GM23338 (cell line): ENCODE measurements at regions not wholly inside any gene's neighbourhood (a gene's known extent, or its start where the extent isn't known, plus 50 kb on each side); places are given as distances from the start of the nearest gene placed in this dataset.

Source experiments
- ATAC-seq: fragments of 200-7000 bp; cut with Tn5 transposase; 3 replicates; pipeline ENCODE4 v1.9.1; 2020
- DNase-seq: peaks from one replicate; pipeline ENCODE4 v3.0.0-alpha.2; 2015; ENCODE audit warnings: low spot score
- H2AFZ ChIP-seq: fragments of 200-600 bp; sonication (generic); 2 replicates; pipeline ENCODE4 v1.8.0; 2016; ENCODE audit warnings: antibody characterized with exemption, mild to moderate bottlenecking, moderate library complexity
- H3F3A ChIP-seq: fragments of 200-600 bp; sonication (generic); replicated peaks from 2 replicates; pipeline ENCODE4 v1.8.0; 2017; ENCODE audit warnings: antibody characterized with exemption, mixed run types, low read depth
- H3K27ac ChIP-seq: fragments of 200-600 bp; sonication (generic); 2 replicates; pipeline ENCODE4 v1.6.1; 2016; ENCODE audit warnings: low read depth
- H3K27me3 ChIP-seq: fragments of 200-600 bp; sonication (generic); 2 replicates; pipeline ENCODE4 v1.8.0; 2016; ENCODE audit warnings: mild to moderate bottlenecking, mixed run types, moderate library complexity; ENCODE audit not compliant: insufficient read depth
- H3K36me3 ChIP-seq: fragments of 200-600 bp; sonication (generic); 2 replicates; pipeline ENCODE4 v1.8.0; 2016; ENCODE audit warnings: mild to moderate bottlenecking; ENCODE audit not compliant: insufficient read depth
- H3K4me1 ChIP-seq: fragments of 200-600 bp; sonication (generic); 2 replicates; pipeline ENCODE4 v1.8.0; 2016; ENCODE audit warnings: mild to moderate bottlenecking, moderate library complexity; ENCODE audit not compliant: insufficient read depth
- H3K4me2 ChIP-seq: fragments of 200-600 bp; sonication (generic); 2 replicates; pipeline ENCODE4 v1.7.1; 2017; ENCODE audit warnings: mixed run types
- H3K4me3 ChIP-seq: fragments of 200-600 bp; sonication (generic); 2 replicates; pipeline ENCODE4 v1.6.1; 2016; ENCODE audit warnings: mixed run types
- H3K79me2 ChIP-seq: fragments of 200-600 bp; sonication (generic); replicated peaks from 2 replicates; pipeline ENCODE4 v1.8.0; 2017; ENCODE audit warnings: mild to moderate bottlenecking; ENCODE audit not compliant: insufficient read depth
- H3K9me2 ChIP-seq: fragments of 200-600 bp; sonication (generic); 2 replicates; pipeline ENCODE4 v1.8.0; 2017; ENCODE audit not compliant: insufficient read depth
- H4K20me1 ChIP-seq: fragments of 200-600 bp; sonication (generic); replicated peaks from 2 replicates; pipeline ENCODE4 v1.8.0; 2017; ENCODE audit warnings: mild to moderate bottlenecking; ENCODE audit not compliant: insufficient read depth
- H3K27ac Mint-ChIP-seq: 2 replicates; pipeline ENCODE4 v1.8.0; 2020; ENCODE audit warnings: inconsistent platforms, mild to moderate bottlenecking, moderate library complexity, mixed read lengths
- H3K27me3 Mint-ChIP-seq: 3 replicates; pipeline ENCODE4 v1.8.0; 2022; ENCODE audit warnings: low read depth, mild to moderate bottlenecking, moderate library complexity, mixed read lengths, inconsistent platforms; ENCODE audit not compliant: insufficient read depth, poor library complexity
- H3K36me3 Mint-ChIP-seq: 3 replicates; pipeline ENCODE4 v1.8.0; 2021; ENCODE audit warnings: low read depth, mild to moderate bottlenecking, inconsistent platforms, moderate library complexity, mixed read lengths
- H3K4me1 Mint-ChIP-seq: 3 replicates; pipeline ENCODE4 v1.8.0; 2020; ENCODE audit warnings: mild to moderate bottlenecking, inconsistent platforms, mixed read lengths
- H3K4me3 Mint-ChIP-seq: 3 replicates; pipeline ENCODE4 v1.8.0; 2021; ENCODE audit warnings: moderate library complexity, mild to moderate bottlenecking, inconsistent platforms, mixed read lengths
- H3K9me3 Mint-ChIP-seq: 3 replicates; pipeline ENCODE4 v1.8.0; 2020; ENCODE audit warnings: moderate library complexity, mild to moderate bottlenecking, inconsistent platforms, mixed read lengths
- CREB1 ChIP-seq: fragments of 250-450 bp; sonication (Bioruptor Pico); IDR thresholded peaks from 2 replicates; pipeline ENCODE4 v1.5.0; 2020; ENCODE audit warnings: low read depth, mild to moderate bottlenecking, moderate library complexity
- CTCF ChIP-seq, 2 experiments: fragments of 200-600 bp in 1 of 2; sonication (generic) in 1 of 2; conservative IDR thresholded peaks; 2 replicates each; pipeline versions ENCODE4 v1.5.1 to v1.6.1; 2016 to 2017; ENCODE audit warnings: antibody characterized with exemption in 2 of 2, low read depth in 2 of 2, mild to moderate bottlenecking in 2 of 2, moderate library complexity in 1 of 2
- EZH2 ChIP-seq: fragments of 200-600 bp; sonication (generic); IDR thresholded peaks from one replicate; pipeline ENCODE4 v1.8.0; 2017; ENCODE audit warnings: antibody characterized with exemption, mild to moderate bottlenecking, low read depth; ENCODE audit not compliant: unreplicated experiment
- JUNB ChIP-seq: IDR thresholded peaks from one replicate; pipeline ENCODE4 v1.6.1; 2016; ENCODE audit warnings: antibody characterized with exemption; ENCODE audit not compliant: unreplicated experiment
- POLR2AphosphoS5 ChIP-seq: IDR thresholded peaks from 2 replicates; pipeline ENCODE4 v1.6.1; 2016; ENCODE audit warnings: antibody characterized with exemption, low read depth
- STAT1 ChIP-seq: IDR thresholded peaks from one replicate; pipeline ENCODE4 v1.6.1; 2016; ENCODE audit warnings: antibody characterized with exemption; ENCODE audit not compliant: unreplicated experiment
- ZNF114 ChIP-seq: fragments of 250-450 bp; sonication (Bioruptor Pico); IDR thresholded peaks from 2 replicates; pipeline ENCODE4 v1.5.0; 2020; ENCODE audit warnings: mild to moderate bottlenecking, moderate library complexity
- ZNF331 ChIP-seq: fragments of 250-450 bp; sonication (Bioruptor Pico); IDR thresholded peaks from 2 replicates; pipeline ENCODE4 v1.5.0; 2020; ENCODE audit warnings: low read depth, mild to moderate bottlenecking, moderate library complexity
- TF ChIP-seq, protein P1 (sequence below): IDR thresholded peaks from one replicate; pipeline ENCODE4 v1.6.1; 2018; ENCODE audit warnings: antibody characterized with exemption; ENCODE audit not compliant: unreplicated experiment
- TF ChIP-seq, protein P2 (sequence below): fragments of 250-450 bp; sonication (Bioruptor Pico); IDR thresholded peaks from 2 replicates; pipeline ENCODE4 v1.5.0; 2020; ENCODE audit warnings: mild to moderate bottlenecking, moderate library complexity

DNA sequence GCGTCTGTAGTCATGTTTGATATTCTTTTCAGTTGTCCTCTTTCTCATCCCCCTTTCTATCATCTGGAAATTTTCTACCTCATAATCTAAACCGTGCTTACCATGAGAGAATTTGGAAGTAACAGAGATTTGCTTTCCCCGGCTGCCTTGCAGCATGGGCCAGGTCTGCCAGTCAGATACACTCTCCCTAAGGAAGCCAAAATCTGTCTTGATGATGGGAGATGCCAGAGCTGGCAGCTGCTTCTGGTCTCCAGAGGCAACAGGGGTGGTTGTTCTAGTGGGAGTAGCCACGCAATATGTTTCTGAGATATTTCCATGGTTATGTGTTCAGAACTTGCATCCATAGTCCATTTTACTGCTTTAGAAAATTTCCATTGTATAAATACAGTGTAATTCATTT lies 218.9 kb upstream of the RORA start:
- H3K79me2 ChIP-seq: no peaks in the 10 kb centered on the region
- H2AFZ ChIP-seq: no peak overlapping the region
- no peak overlapping the region for H3K4me2 ChIP-seq
- H3K36me3 ChIP-seq: no peaks in the 10 kb centered on the region
- no peak overlapping the region for H3K4me3 ChIP-seq
- H3F3A ChIP-seq: no peaks in the 10 kb centered on the region
- H3K4me1 ChIP-seq: peaks cover 15% of the 10 kb centered on the region; the same call in 1 of the 2 replicates
- peaks cover 3% of the 10 kb centered on the region; the same call in 1 of the 2 replicates for H3K9me2 ChIP-seq
- Mint-ChIP-seq H3K4me1 (peaks cover 12% of the 10 kb centered on the region; the same call in 2 of the 3 replicates), H3K9me3 (peaks cover 10% of the 10 kb centered on the region), H3K27ac (no peak overlapping the region), H3K27me3 (no peaks in the 10 kb centered on the region), H3K4me3 (no peak overlapping the region), H3K36me3 (peaks cover 6% of the 10 kb centered on the region; the same call in 1 of the 3 replicates)
- H4K20me1 ChIP-seq: no peaks in the 10 kb centered on the region
- TF ChIP-seq, protein P1, sequence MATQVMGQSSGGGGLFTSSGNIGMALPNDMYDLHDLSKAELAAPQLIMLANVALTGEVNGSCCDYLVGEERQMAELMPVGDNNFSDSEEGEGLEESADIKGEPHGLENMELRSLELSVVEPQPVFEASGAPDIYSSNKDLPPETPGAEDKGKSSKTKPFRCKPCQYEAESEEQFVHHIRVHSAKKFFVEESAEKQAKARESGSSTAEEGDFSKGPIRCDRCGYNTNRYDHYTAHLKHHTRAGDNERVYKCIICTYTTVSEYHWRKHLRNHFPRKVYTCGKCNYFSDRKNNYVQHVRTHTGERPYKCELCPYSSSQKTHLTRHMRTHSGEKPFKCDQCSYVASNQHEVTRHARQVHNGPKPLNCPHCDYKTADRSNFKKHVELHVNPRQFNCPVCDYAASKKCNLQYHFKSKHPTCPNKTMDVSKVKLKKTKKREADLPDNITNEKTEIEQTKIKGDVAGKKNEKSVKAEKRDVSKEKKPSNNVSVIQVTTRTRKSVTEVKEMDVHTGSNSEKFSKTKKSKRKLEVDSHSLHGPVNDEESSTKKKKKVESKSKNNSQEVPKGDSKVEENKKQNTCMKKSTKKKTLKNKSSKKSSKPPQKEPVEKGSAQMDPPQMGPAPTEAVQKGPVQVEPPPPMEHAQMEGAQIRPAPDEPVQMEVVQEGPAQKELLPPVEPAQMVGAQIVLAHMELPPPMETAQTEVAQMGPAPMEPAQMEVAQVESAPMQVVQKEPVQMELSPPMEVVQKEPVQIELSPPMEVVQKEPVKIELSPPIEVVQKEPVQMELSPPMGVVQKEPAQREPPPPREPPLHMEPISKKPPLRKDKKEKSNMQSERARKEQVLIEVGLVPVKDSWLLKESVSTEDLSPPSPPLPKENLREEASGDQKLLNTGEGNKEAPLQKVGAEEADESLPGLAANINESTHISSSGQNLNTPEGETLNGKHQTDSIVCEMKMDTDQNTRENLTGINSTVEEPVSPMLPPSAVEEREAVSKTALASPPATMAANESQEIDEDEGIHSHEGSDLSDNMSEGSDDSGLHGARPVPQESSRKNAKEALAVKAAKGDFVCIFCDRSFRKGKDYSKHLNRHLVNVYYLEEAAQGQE: no peak
- no peak for TF ChIP-seq ZNF114 (CRISPR knock-in tag)
- no peak for ATAC-seq
- no peak overlapping the region for H3K27ac ChIP-seq
- DNase-seq: no peak
- H3K27me3 ChIP-seq: no peaks in the 10 kb centered on the region

DNA sequence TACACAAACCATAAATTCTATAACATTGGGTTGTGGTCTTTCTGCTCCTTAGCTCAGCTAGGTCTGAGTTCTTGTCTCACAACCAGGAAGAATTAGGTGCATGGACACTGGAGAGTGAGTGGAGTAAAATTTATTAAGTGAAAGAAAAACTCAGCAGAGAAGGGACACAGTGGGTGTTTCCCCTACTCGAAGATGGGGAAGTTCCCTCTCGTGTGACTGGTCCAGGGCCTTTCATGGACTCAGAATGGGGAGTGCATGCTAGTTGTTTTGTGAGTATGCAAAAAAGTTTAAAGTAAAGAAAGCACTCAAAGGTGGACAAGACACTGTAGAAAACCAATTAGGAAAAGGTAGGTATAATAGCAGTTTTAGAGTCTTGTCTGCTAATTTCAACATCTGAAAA lies 215.5 kb upstream of the RORA start:
- no peak for ATAC-seq
- H3F3A ChIP-seq: no peaks in the 10 kb centered on the region
- Mint-ChIP-seq H3K9me3 (peaks cover 10% of the 10 kb centered on the region), H3K36me3 (peaks cover 6% of the 10 kb centered on the region; the same call in 1 of the 3 replicates), H3K27me3 (no peaks in the 10 kb centered on the region), H3K4me1 (peaks cover 10% of the 10 kb centered on the region; the same call in 2 of the 3 replicates), H3K4me3 (no peak overlapping the region), H3K27ac (no peak overlapping the region)
- no peak overlapping the region for H2AFZ ChIP-seq
- no peaks in the 10 kb centered on the region for H3K79me2 ChIP-seq
- no peak overlapping the region for H3K4me3 ChIP-seq
- H3K4me2 ChIP-seq: no peak overlapping the region
- H3K27me3 ChIP-seq: no peaks in the 10 kb centered on the region
- no peaks in the 10 kb centered on the region for H4K20me1 ChIP-seq
- peaks cover 12% of the 10 kb centered on the region; the same call in 1 of the 2 replicates for H3K4me1 ChIP-seq
- no peaks in the 10 kb centered on the region for H3K36me3 ChIP-seq
- peaks cover 3% of the 10 kb centered on the region; the same call in 1 of the 2 replicates for H3K9me2 ChIP-seq
- H3K27ac ChIP-seq: no peak overlapping the region
- no peak for DNase-seq
- TF ChIP-seq ZNF331 (CRISPR knock-in tag) (no peak), JUNB (no peak), EZH2 (no peak), POLR2AphosphoS5 (no peak), STAT1 (no peak), CREB1 (CRISPR knock-in tag) (no peak), CTCF (conservative IDR thresholded peaks at IDR 0.05; ENCODE audit: low read depth in 2 of 2) (no peak)
- TF ChIP-seq, protein P2, sequence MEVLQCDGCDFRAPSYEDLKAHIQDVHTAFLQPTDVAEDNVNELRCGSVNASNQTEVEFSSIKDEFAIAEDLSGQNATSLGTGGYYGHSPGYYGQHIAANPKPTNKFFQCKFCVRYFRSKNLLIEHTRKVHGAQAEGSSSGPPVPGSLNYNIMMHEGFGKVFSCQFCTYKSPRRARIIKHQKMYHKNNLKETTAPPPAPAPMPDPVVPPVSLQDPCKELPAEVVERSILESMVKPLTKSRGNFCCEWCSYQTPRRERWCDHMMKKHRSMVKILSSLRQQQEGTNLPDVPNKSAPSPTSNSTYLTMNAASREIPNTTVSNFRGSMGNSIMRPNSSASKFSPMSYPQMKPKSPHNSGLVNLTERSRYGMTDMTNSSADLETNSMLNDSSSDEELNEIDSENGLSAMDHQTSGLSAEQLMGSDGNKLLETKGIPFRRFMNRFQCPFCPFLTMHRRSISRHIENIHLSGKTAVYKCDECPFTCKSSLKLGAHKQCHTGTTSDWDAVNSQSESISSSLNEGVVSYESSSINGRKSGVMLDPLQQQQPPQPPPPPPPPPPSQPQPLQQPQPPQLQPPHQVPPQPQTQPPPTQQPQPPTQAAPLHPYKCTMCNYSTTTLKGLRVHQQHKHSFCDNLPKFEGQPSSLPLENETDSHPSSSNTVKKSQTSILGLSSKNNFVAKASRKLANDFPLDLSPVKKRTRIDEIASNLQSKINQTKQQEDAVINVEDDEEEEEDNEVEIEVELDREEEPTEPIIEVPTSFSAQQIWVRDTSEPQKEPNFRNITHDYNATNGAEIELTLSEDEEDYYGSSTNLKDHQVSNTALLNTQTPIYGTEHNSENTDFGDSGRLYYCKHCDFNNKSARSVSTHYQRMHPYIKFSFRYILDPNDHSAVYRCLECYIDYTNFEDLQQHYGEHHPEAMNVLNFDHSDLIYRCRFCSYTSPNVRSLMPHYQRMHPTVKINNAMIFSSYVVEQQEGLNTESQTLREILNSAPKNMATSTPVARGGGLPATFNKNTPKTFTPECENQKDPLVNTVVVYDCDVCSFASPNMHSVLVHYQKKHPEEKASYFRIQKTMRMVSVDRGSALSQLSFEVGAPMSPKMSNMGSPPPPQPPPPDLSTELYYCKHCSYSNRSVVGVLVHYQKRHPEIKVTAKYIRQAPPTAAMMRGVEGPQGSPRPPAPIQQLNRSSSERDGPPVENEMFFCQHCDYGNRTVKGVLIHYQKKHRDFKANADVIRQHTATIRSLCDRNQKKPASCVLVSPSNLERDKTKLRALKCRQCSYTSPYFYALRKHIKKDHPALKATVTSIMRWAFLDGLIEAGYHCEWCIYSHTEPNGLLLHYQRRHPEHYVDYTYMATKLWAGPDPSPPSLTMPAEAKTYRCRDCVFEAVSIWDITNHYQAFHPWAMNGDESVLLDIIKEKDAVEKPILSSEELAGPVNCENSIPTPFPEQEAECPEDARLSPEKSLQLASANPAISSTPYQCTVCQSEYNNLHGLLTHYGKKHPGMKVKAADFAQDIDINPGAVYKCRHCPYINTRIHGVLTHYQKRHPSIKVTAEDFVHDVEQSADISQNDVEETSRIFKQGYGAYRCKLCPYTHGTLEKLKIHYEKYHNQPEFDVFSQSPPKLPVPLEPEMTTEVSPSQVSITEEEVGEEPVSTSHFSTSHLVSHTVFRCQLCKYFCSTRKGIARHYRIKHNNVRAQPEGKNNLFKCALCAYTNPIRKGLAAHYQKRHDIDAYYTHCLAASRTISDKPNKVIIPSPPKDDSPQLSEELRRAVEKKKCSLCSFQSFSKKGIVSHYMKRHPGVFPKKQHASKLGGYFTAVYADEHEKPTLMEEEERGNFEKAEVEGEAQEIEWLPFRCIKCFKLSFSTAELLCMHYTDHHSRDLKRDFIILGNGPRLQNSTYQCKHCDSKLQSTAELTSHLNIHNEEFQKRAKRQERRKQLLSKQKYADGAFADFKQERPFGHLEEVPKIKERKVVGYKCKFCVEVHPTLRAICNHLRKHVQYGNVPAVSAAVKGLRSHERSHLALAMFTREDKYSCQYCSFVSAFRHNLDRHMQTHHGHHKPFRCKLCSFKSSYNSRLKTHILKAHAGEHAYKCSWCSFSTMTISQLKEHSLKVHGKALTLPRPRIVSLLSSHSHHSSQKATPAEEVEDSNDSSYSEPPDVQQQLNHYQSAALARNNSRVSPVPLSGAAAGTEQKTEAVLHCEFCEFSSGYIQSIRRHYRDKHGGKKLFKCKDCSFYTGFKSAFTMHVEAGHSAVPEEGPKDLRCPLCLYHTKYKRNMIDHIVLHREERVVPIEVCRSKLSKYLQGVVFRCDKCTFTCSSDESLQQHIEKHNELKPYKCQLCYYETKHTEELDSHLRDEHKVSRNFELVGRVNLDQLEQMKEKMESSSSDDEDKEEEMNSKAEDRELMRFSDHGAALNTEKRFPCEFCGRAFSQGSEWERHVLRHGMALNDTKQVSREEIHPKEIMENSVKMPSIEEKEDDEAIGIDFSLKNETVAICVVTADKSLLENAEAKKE (CRISPR knock-in tag): no peak
